Stimulated activated effector memory CD8-positive, alpha-beta T cell treated with anti-CD3 and anti-CD28 coated beads, Interleukin-12 subunit alpha, Interleukin-12 subunit beta, amount 100 ng/mL, for 72 hours (primary cell): ENCODE measurements at regions not wholly inside any gene's neighbourhood (a gene's known extent, or its start where the extent isn't known, plus 50 kb on each side); places are given as distances from the start of the nearest gene placed in this dataset.

ENCODE experiments used
- ATAC-seq: fragments of 150-1000 bp; cut with Tn5 transposase; 2 replicates; pipeline ENCODE4 v1.10.0; 2021
- DNase-seq, 2 donors: peaks; one replicate each; pipeline ENCODE4 v3.0.0; 2021 to 2022; ENCODE audit warnings: low spot score in 2 of 2
- H3K27ac Mint-ChIP-seq: one replicate; pipeline ENCODE4 v1.8.0; 2022; ENCODE audit warnings: mild to moderate bottlenecking, mixed read lengths
- H3K36me3 Mint-ChIP-seq: one replicate; pipeline ENCODE4 v1.8.0; 2022; ENCODE audit warnings: mild to moderate bottlenecking, mixed read lengths
- H3K4me1 Mint-ChIP-seq: one replicate; pipeline ENCODE4 v1.8.0; 2022; ENCODE audit warnings: mixed read lengths
- H3K4me3 Mint-ChIP-seq: one replicate; pipeline ENCODE4 v1.8.0; 2022; ENCODE audit warnings: mild to moderate bottlenecking, mixed read lengths
- H3K9me3 Mint-ChIP-seq: one replicate; pipeline ENCODE4 v1.8.0; 2022; ENCODE audit warnings: mixed read lengths

DNA sequence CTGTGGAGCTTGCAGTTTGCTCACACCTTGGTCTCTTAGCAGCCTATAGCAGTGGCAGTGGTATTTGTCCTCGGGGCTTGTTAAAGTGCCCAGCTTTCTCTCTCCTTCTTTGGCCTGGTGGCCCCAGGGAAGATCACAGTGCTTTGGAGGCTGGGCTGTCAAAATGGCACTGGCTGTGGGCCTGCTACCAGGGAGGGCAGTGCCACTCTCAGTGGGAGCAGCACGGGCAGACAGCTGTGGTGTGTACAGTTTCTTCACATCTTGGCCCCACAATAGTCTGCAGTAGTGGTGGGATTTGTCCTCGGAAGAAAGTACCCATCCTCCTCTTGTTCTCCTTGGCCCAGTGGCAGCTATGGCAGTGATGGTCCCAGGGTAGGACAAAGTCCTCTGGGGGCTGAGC, 164.4 kb upstream of the GORAB start:
- DNase-seq (no peak), ATAC-seq (peak; percentile 42)
- no peak overlapping the region for H3K27ac Mint-ChIP-seq
- H3K9me3 Mint-ChIP-seq: peaks cover 11% of the 10 kb centered on the region
- no peak overlapping the region for H3K4me3 Mint-ChIP-seq
- no peaks in the 10 kb centered on the region for H3K36me3 Mint-ChIP-seq
- no peaks in the 10 kb centered on the region for H3K4me1 Mint-ChIP-seq

DNA sequence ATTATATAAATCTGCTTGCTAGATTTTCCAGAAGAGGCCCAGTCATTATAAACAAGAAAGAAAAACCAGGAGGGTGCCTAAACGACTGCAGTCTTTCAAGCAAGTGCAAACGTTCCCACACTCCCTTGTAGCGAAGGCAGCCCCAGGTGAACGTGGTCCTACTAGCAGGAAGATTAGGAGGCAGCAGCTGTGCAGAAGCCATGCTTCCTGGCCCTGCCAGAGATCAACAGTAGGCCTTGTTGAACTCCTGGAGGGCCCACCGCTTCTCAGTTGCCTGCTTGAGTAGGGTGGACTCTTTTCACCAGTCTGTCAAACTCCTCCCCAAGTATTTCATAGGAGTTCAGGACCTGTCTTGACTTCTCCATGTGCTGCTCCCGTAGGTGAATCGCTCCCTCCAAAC, 163.0 kb upstream of the GORAB start:
- H3K36me3 Mint-ChIP-seq: no peaks in the 10 kb centered on the region
- no peak for ATAC-seq
- DNase-seq: no peak
- H3K27ac Mint-ChIP-seq: no peak overlapping the region
- H3K4me3 Mint-ChIP-seq: no peak overlapping the region
- peaks cover 11% of the 10 kb centered on the region for H3K9me3 Mint-ChIP-seq
- no peaks in the 10 kb centered on the region for H3K4me1 Mint-ChIP-seq

DNA sequence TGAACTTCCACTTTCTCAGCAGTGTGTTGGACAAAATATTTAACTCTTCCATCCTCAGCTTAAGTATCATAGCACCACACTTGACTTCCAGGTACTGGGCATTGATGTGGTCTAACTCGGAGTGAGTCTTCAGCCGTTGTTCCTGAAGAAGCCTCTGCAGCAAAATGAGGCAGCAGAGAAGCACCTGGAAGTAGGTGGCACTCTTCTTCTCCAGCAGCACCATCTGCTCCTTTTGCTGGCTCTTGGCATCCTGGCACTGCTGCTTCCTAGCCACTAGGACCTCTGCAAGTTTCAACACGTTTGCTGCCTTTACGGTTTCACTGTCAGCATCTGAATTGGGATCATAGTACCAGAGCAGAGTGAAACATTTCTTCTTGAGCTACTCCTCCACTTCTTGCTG, 162.5 kb upstream of the GORAB start:
- Mint-ChIP-seq H3K9me3 (peaks cover 11% of the 10 kb centered on the region), H3K36me3 (no peaks in the 10 kb centered on the region), H3K27ac (no peak overlapping the region), H3K4me3 (no peak overlapping the region), H3K4me1 (no peaks in the 10 kb centered on the region)
- DNase-seq (no peak), ATAC-seq (no peak)

DNA sequence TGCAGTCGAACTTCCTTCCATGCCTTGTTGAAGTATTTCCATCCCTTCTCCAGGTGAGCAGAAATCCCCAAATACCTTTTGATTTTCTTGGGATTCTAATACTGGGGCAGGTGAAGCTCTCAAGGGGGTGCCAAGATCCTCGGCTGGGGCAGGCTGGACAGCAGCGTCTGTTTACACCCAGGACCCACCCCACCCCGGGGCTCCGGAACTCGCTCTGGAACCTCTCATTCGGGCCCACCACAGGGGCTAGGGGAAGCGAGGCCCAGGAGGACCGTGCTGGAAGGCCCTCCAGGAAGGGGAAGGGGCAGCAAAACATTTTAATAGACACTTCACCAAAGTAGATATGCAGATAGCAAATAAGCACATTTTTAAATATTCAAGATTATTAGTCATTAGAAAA, 161.9 kb upstream of the GORAB start:
- Mint-ChIP-seq H3K9me3 (peaks cover 9% of the 10 kb centered on the region), H3K4me1 (no peaks in the 10 kb centered on the region), H3K4me3 (no peak overlapping the region), H3K27ac (no peak overlapping the region), H3K36me3 (no peaks in the 10 kb centered on the region)
- no peak for ATAC-seq
- no peak for DNase-seq

DNA sequence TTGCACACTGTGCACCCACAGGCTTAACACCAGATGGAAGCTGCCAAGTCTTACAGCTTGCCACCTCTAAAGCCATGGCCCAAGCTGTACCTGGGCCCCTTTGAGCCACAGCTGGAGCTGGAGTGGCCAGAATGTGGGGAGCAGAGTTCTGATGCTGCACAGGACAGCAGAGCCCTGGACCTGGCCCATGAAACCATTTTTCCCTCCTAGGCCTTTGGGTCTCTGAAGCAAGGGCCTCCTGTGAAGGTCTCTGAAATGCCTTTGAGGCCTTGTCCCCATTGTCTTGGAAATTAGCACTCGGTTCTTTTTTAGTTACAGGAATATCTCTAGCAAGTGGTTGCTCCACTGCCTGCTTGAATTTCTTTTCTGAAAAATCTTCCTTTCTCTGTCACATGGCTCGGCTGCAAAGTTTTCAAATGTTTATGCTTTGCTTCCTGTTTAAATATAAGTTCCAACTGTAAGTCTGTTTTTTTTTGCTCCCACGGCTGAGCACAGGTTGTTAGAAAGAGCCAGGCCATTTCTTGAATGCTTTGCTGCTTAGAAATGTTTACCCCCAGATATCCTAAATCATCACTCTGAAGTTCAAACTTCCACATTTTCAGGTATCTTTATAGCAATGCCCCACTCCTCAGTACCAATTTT, 156.8 kb upstream of the GORAB start:
- no peak overlapping the region for H3K4me3 Mint-ChIP-seq
- no peaks in the 10 kb centered on the region for H3K4me1 Mint-ChIP-seq
- H3K36me3 Mint-ChIP-seq: no peaks in the 10 kb centered on the region
- H3K27ac Mint-ChIP-seq: no peak overlapping the region
- ATAC-seq (no peak), DNase-seq (no peak)
- H3K9me3 Mint-ChIP-seq: peaks cover 4% of the 10 kb centered on the region

DNA sequence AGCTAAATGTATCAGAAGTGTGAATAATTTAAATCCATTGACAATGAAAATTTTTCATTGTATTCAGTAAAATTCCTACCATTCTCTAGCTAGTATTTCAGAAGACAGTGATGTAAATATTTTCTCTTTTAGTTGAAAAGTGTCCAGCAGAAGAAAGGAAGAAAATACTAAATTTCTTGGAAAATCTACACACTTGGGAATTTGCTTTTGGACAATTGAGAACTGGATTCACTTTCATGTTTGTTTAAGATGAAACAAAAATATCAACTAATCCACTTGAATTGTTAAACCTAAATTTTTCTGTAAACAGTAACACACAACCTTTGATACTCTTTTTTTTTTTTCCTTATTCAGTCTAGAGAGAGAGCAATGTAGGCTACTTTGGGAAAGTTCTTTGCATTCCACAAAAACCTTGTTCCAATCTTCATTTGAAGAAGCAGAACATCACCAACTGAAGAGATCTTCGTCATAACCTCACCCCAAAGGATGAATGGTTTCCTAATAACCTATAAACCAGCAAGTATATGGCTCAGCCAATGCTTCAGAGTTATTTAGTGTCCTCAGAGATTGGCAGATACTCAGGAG, 155.1 kb upstream of the GORAB start:
- ATAC-seq: no peak
- no peak overlapping the region for H3K4me3 Mint-ChIP-seq
- H3K27ac Mint-ChIP-seq: no peak overlapping the region
- H3K9me3 Mint-ChIP-seq: peaks cover 4% of the 10 kb centered on the region
- H3K36me3 Mint-ChIP-seq: no peaks in the 10 kb centered on the region
- no peak for DNase-seq
- no peaks in the 10 kb centered on the region for H3K4me1 Mint-ChIP-seq

DNA sequence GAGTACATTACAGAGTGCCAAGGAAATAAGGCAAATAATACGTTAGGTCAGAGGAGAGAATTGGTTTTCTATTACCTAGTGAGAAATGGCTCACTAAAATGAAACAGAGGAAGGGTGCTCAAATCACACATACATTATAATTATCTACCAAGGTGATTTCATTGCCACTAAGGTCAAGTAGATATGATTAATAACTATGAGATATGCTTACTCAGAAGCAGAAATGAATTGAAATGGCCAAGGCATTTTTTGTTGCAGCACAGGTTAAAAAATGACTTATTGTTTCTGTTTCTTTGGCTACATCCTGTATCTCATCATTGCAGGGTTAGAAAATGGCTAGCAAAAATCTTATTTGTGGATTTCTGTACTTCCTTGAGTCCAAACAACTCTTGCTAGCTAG, 154.5 kb upstream of the GORAB start:
- no peak for ATAC-seq

DNA sequence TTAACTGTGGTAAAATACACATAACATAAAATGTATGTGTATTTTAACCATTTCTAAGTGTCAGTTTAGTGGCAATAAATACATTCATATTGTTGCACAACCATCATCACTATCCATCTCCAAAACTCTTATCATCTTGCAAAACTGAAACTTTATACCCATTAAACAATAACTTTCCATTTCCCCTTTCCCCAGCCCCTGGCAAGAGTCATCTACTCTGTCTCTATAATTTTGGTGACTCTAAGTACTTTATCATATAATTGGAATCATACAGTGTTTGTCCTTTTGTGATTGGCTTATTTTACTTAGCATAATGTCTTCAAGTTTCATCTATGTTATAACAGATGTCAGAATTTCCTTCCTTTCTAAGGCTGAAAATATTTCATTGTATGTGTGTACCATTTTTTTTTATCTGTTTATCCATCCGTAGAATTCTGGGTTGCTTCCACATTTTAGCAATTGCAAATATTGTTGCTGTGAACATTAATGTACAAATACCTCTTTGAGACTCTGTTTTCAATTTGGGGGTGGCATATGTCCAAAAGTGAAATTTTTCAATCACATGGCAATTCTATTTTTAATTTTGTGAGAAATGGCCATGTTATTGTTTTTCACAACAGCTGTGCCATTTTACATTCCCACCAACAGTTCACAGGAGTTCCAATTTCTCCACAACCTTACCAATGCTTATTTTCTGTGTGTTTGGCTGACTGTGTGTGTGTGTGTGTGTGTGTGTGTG, 153.9 kb upstream of the GORAB start:
- Mint-ChIP-seq H3K9me3 (peaks cover 4% of the 10 kb centered on the region), H3K36me3 (no peaks in the 10 kb centered on the region), H3K27ac (no peak overlapping the region), H3K4me3 (no peak overlapping the region), H3K4me1 (no peaks in the 10 kb centered on the region)
- DNase-seq: no peak
- ATAC-seq: no peak

More for the DNA sequence above, 154.5 kb upstream of the GORAB start:
- no peak overlapping the region for H3K4me3 Mint-ChIP-seq
- H3K4me1 Mint-ChIP-seq: no peaks in the 10 kb centered on the region
- no peak overlapping the region for H3K27ac Mint-ChIP-seq
- no peaks in the 10 kb centered on the region for H3K36me3 Mint-ChIP-seq
- peaks cover 4% of the 10 kb centered on the region for H3K9me3 Mint-ChIP-seq
- no peak for DNase-seq

DNA sequence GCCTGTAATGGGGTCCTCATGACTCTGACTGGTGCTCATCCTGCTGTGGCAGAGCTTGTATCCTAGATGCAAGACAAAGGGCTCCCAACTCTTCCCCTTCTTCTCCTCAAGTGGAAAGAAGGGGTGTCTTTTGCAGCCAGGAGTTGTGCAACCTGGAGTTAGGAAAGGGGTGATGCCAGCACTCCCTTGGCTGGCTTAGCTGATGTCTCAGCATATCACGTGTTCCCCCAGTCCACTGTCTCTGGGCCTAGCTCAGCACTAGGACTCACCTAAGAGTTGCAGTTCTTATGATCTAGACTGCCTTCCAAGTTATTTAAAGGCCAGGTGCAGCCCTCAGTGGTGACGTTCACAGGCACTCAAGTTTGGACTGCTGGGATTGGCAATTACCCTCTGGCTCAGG, 146.2 kb upstream of the GORAB start:
- ATAC-seq (peak; percentile 13), DNase-seq (no peak)
- H3K9me3 Mint-ChIP-seq: no peaks in the 10 kb centered on the region
- H3K27ac Mint-ChIP-seq: no peak overlapping the region
- H3K36me3 Mint-ChIP-seq: no peaks in the 10 kb centered on the region
- no peak overlapping the region for H3K4me3 Mint-ChIP-seq
- H3K4me1 Mint-ChIP-seq: no peaks in the 10 kb centered on the region

DNA sequence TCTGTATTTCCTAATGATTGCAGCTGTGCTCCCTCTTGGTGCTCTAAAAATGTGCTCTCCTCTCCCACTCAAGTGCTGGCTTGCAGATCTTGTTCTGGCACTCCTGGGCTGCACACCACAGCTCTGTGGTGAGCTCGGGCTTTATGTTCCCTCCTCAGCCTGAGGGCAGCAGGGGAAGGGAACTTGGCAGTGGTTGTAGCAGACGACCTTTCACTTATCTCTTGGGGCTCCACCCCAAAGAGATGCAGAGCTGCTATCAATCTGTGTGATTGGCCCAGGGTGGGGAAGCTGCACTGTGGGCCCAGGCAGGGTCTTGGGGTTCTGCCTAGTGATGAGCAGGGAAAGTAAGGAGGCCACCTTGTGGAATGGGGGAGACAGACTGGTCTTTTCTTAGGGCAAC, 143.5 kb upstream of the GORAB start:
- no peaks in the 10 kb centered on the region for H3K4me1 Mint-ChIP-seq
- no peak for DNase-seq
- H3K36me3 Mint-ChIP-seq: no peaks in the 10 kb centered on the region
- peak; percentile 46 for ATAC-seq
- H3K9me3 Mint-ChIP-seq: no peaks in the 10 kb centered on the region
- no peak overlapping the region for H3K4me3 Mint-ChIP-seq
- no peak overlapping the region for H3K27ac Mint-ChIP-seq

DNA sequence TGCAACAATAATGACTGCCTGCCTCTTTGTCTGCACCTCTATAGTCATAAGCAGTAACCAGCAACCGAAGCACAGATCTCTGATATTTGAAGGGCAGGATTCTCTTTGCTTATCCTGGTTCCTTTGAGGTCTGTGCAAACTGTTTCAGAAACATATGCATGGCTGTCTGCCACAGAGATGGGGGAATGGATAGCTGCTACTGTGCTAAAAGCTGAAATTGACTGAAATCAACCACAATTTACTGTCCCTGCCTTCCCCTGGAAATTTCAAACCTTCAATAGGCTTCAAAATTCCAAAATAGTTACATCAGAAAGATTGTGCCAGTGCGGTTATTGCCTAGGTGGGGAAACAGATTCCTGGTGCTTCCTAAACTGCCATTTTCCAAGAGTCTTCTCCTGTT, 136.8 kb upstream of the GORAB start:
- Mint-ChIP-seq H3K4me1 (no peaks in the 10 kb centered on the region), H3K36me3 (no peaks in the 10 kb centered on the region), H3K27ac (no peak overlapping the region), H3K9me3 (peaks cover 6% of the 10 kb centered on the region), H3K4me3 (no peak overlapping the region)
- ATAC-seq (no peak), DNase-seq (no peak)

DNA sequence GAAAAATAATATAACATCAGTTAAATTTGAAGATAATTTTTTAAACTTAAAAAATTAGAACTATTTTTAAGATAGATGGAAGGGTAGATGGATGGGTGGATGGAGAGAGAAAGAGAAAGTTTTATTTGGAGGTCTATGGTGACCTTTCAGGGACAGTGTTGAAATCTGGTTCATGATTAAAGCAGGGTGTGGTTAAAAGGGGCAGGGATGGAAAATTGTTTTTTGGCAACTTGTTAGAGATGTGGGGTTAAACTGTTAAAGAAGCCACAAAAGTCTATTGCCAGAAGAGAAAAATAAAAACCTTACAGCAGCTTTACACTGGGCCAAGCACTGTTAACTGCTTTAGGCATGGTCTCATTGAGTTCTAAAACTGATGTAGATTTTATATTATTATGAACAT, 134.9 kb upstream of the GORAB start:
- no peak for ATAC-seq
- no peaks in the 10 kb centered on the region for H3K4me1 Mint-ChIP-seq
- no peaks in the 10 kb centered on the region for H3K36me3 Mint-ChIP-seq
- peaks cover 6% of the 10 kb centered on the region for H3K9me3 Mint-ChIP-seq
- no peak overlapping the region for H3K27ac Mint-ChIP-seq
- no peak overlapping the region for H3K4me3 Mint-ChIP-seq
- no peak for DNase-seq

DNA sequence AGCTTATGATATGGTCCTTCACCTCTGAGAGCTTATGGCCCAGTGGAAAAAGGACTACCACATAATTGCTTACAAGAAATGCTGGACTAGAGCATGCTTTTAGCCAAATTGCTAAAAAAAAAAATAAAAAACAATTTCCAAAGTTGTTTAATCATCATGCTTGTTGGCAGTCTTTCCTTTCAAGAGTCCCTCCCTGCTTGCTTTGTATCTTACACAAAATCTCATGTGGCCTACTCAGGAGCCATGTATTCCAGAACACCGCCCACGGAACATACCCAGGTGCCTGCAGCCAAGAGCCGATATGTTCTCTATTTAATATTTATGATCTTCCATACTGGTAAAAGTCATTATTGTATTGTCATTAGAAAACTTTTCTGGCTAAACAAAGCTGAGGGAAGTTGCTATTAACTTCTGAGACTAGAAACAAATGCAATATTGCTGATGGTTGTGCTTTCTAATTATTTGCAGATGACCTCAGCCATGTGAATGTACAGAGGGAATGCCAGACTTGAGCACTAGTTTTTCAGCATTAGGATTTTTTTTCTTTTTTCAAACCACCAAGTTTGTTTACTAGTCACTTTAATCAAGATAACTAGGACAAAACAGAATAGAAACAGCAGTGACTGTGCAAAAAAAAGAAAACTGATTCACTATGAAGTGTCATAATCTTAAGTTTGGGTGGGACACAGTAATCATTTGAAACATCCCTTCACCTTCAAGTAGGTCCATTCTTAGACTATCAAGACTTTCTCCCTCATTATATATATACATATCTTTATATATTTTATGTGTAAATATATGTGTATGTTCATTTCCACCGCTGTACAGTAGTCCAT, 129.3 kb upstream of the GORAB start:
- Mint-ChIP-seq H3K36me3 (no peaks in the 10 kb centered on the region), H3K4me3 (no peak overlapping the region), H3K4me1 (no peaks in the 10 kb centered on the region), H3K27ac (no peak overlapping the region), H3K9me3 (no peaks in the 10 kb centered on the region)
- ATAC-seq (no peak), DNase-seq (no peak)

DNA sequence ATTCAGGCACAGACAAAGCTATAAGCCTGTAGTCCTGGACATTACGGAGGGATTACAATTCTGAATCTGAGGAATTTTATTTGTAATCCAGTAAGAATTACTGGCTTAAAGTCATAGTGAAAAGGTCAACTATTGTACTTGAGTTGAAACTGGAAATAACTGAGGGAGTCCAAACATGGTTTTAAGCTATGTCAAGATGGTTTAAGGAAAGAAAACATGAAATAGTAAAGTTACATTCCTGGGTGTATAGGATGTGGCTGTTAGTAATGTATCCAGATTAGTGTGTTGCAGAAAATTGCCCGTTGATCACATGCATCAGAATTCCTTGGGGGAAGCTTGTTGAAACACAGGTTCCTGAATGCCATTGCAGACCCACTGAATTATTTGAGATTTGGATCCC, 124.8 kb upstream of the GORAB start:
- Mint-ChIP-seq H3K27ac (no peak overlapping the region), H3K9me3 (no peaks in the 10 kb centered on the region), H3K4me1 (no peaks in the 10 kb centered on the region), H3K4me3 (no peak overlapping the region), H3K36me3 (no peaks in the 10 kb centered on the region)
- no peak for DNase-seq
- no peak for ATAC-seq

DNA sequence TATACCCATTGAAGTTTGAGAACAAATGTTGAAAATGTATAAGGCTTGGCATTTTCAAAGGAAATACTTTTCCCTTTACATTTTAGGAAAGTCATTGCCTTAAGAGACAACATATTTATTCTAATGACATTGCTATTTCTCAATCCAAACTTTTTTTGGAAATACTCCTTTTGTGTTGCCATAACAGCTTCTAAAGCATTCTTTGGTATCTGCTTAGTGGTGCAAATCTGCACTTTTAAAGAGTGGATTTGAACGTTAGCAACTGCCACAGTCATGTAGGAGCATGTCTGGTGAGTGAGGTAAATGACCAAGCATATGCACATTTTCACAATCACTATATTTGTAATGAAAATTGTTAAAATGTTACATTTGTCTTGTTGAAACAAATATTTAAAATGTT, 124.4 kb upstream of the GORAB start:
- H3K9me3 Mint-ChIP-seq: no peaks in the 10 kb centered on the region
- no peak overlapping the region for H3K4me3 Mint-ChIP-seq
- H3K27ac Mint-ChIP-seq: no peak overlapping the region
- ATAC-seq (no peak), DNase-seq (no peak)
- H3K36me3 Mint-ChIP-seq: no peaks in the 10 kb centered on the region
- H3K4me1 Mint-ChIP-seq: no peaks in the 10 kb centered on the region
